ENCODE measurements at regions not wholly inside any gene's neighbourhood (a gene's known extent, or its start where the extent isn't known, plus 50 kb on each side); places are given as distances from the start of the nearest gene placed in this dataset.

DNA sequence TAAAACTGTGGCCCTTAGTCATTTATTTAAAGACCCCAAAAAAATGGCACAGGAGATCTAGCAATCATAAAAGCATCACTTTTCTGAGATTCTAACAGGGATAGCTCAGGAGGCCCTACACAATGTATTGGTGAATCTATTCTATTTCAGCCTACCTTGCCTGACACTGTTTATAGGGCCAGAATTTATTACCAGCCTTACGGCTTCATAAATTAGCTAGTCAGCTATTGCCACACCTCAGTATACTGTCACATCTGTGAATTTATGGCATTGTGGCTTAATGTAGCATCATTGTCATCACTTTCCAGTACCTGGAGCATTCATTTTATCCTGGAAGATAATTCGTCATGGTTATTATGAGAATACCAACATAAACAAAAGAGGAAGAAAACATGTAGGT, 121.2 kb upstream of the ERG start:
- no peaks in the 10 kb centered on the region for H3K9me3 ChIP-seq (ENCODE audit: control insufficient read depth, low read depth, low read length)
- H3K27me3 ChIP-seq (ENCODE audit: control insufficient read depth, insufficient read depth, low read length): no peaks in the 10 kb centered on the region
- H3K27ac ChIP-seq (ENCODE audit: low read length): no peak overlapping the region
- no peaks in the 10 kb centered on the region for H3K4me1 ChIP-seq (ENCODE audit: control insufficient read depth, low read depth, low read length)
- no peak overlapping the region for H3K9ac ChIP-seq (ENCODE audit: low read length)
- no peaks in the 10 kb centered on the region for H3K36me3 ChIP-seq (ENCODE audit: control insufficient read depth, low read depth, low read length)
- H3K4me3 ChIP-seq (ENCODE audit: low read length): no peak overlapping the region

DNA sequence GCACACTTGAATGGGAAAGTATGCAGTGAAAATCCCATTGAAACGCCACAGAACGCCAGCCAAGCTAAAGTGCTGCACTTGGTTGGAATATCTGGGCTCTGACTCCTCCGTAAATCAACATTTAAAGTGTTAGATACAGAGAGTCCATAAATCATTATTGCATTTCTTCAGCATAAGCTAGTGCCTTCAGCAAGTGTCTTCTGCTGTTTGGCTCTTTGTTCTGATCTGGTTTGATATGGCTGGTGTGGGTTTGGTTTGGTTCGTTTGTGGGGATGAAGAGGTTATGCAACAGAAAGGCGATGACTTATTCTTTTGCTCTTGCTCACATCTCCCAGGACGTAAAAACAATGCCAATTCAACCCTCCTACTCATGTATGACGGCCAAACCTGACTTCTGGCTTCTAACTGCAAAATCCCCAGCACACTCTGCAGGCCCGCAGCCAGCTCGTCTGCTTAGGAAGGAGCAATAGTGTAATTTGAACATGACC, 121.8 kb upstream of the ERG start:
- Histone ChIP-seq H3K4me1 (ENCODE audit: control insufficient read depth, low read depth, low read length) (no peaks in the 10 kb centered on the region), H3K27me3 (ENCODE audit: control insufficient read depth, insufficient read depth, low read length) (no peaks in the 10 kb centered on the region), H3K36me3 (ENCODE audit: control insufficient read depth, low read depth, low read length) (no peaks in the 10 kb centered on the region), H3K4me3 (ENCODE audit: low read length) (no peak overlapping the region), H3K9ac (ENCODE audit: low read length) (no peak overlapping the region), H3K27ac (ENCODE audit: low read length) (no peak overlapping the region), H3K9me3 (ENCODE audit: control insufficient read depth, low read depth, low read length) (no peaks in the 10 kb centered on the region)

DNA sequence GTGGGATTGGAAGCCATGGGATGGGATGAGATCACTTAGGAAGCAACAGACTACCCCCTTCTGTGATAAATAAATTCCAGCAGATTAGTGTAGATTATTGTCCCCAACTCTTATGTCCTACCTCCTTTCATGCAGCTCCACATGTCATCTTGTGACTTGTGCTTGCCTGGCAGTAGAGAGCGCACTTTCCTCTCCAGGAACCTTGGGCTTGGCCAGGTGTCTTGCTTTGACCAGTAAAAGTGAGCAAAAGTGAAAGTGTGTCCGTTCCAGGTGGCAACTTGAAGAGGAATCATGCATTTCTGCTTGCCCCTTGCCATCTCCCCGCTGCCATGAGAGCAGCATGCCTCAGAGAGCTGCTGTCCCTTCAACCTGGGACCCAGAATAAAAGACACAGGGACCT, 122.9 kb upstream of the ERG start:
- Histone ChIP-seq H3K27ac (ENCODE audit: low read length) (no peak overlapping the region), H3K9ac (ENCODE audit: low read length) (no peak overlapping the region), H3K27me3 (ENCODE audit: control insufficient read depth, insufficient read depth, low read length) (no peaks in the 10 kb centered on the region), H3K36me3 (ENCODE audit: control insufficient read depth, low read depth, low read length) (no peaks in the 10 kb centered on the region), H3K4me3 (ENCODE audit: low read length) (no peak overlapping the region), H3K9me3 (ENCODE audit: control insufficient read depth, low read depth, low read length) (no peaks in the 10 kb centered on the region), H3K4me1 (ENCODE audit: control insufficient read depth, low read depth, low read length) (no peaks in the 10 kb centered on the region)

DNA sequence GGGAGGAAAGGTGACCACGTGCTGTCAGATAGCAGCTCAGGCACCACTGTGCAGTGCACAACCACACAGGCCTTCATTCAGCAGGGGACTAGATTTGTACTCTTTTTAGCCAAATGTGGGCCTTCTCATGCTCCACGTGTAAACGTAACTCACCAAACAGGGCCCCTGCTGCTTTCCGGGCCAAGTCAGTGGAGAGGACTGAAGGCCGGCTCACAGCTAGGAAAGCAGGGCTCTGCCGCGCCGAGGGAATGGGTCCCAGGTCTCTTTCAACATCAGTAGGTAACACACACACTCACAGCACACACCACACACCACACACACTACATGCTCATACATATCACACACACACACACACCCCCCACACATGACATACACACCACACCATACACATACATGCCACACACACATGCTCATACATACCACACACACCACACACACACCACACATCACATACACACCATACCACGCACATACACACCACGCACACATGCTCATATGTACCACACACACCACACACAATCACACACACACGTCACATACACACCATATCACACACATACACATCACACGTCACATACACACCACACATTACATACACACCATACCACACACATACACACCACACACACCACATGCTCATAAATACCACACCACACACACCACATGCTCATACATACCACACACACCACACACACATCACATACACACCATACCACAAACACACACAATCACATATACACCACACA, 124.0 kb upstream of the ERG start:
- Histone ChIP-seq H3K4me3 (ENCODE audit: low read length) (no peak overlapping the region), H3K9me3 (ENCODE audit: control insufficient read depth, low read depth, low read length) (no peaks in the 10 kb centered on the region), H3K9ac (ENCODE audit: low read length) (no peak overlapping the region), H3K27me3 (ENCODE audit: control insufficient read depth, insufficient read depth, low read length) (no peaks in the 10 kb centered on the region), H3K4me1 (ENCODE audit: control insufficient read depth, low read depth, low read length) (no peaks in the 10 kb centered on the region), H3K27ac (ENCODE audit: low read length) (no peak overlapping the region), H3K36me3 (ENCODE audit: control insufficient read depth, low read depth, low read length) (no peaks in the 10 kb centered on the region)

DNA sequence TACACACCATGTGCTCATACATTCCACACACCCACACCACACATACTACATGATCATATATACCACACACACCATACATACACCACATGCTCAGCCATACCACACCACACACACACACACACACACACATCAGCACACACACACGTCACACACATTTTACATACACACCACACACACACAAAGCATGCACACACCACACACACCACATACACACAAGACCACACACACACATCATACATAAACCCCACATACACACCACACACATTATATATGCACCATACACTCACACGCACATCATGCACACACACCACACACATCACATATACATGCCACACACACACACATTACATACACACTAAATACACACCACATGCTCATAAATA, 124.5 kb upstream of the ERG start:
- Histone ChIP-seq H3K9ac (ENCODE audit: low read length) (no peak overlapping the region), H3K27ac (ENCODE audit: low read length) (no peak overlapping the region), H3K4me3 (ENCODE audit: low read length) (no peak overlapping the region), H3K9me3 (ENCODE audit: control insufficient read depth, low read depth, low read length) (no peaks in the 10 kb centered on the region), H3K27me3 (ENCODE audit: control insufficient read depth, insufficient read depth, low read length) (no peaks in the 10 kb centered on the region), H3K4me1 (ENCODE audit: control insufficient read depth, low read depth, low read length) (no peaks in the 10 kb centered on the region), H3K36me3 (ENCODE audit: control insufficient read depth, low read depth, low read length) (no peaks in the 10 kb centered on the region)

DNA sequence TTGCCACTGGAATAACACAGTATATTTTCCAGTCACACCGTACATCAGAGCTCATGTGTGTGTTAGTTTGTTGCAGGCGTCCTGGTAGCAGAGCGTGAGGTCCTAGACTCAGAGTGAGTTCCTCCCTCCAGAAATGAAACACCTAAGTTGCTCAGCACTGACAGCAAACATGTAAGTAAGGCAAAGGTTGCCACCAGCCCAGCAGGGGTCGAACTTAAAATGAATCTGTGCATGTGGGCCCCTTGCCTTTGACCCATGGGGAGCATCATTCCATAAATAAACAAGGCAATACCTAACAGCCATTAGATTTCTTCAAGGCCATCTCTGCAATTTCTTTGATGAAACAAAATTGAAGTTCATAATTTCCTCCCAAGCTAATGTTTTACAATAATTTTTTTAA, 125.3 kb upstream of the ERG start:
- Histone ChIP-seq H3K27ac (ENCODE audit: low read length) (no peak overlapping the region), H3K4me3 (ENCODE audit: low read length) (no peak overlapping the region), H3K4me1 (ENCODE audit: control insufficient read depth, low read depth, low read length) (no peaks in the 10 kb centered on the region), H3K9me3 (ENCODE audit: control insufficient read depth, low read depth, low read length) (no peaks in the 10 kb centered on the region), H3K9ac (ENCODE audit: low read length) (no peak overlapping the region), H3K27me3 (ENCODE audit: control insufficient read depth, insufficient read depth, low read length) (no peaks in the 10 kb centered on the region), H3K36me3 (ENCODE audit: control insufficient read depth, low read depth, low read length) (no peaks in the 10 kb centered on the region)

DNA sequence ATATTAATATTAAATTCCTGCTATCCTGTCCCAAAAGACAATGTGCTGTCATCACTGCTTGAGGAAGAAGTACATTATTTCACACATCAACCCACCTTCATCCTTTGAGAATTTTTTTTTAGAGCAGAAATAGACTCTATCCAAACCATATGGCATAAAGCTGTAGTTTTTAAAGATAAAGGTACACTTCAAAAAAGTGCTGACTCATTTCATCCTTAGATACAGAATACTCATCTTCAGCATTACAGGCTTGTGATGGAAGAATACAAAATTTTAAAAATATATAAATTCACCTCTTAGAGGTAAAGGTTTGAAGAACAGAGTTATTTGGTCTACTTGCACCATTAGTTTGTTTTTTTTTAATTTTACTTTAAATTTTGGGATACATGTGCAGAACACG, 126.7 kb upstream of the ERG start:
- no peak overlapping the region for H3K4me3 ChIP-seq (ENCODE audit: low read length)
- no peaks in the 10 kb centered on the region for H3K36me3 ChIP-seq (ENCODE audit: control insufficient read depth, low read depth, low read length)
- H3K27me3 ChIP-seq (ENCODE audit: control insufficient read depth, insufficient read depth, low read length): no peaks in the 10 kb centered on the region
- no peak overlapping the region for H3K27ac ChIP-seq (ENCODE audit: low read length)
- no peaks in the 10 kb centered on the region for H3K4me1 ChIP-seq (ENCODE audit: control insufficient read depth, low read depth, low read length)
- peaks cover 3% of the 10 kb centered on the region for H3K9me3 ChIP-seq (ENCODE audit: control insufficient read depth, low read depth, low read length)
- H3K9ac ChIP-seq (ENCODE audit: low read length): no peak overlapping the region

DNA sequence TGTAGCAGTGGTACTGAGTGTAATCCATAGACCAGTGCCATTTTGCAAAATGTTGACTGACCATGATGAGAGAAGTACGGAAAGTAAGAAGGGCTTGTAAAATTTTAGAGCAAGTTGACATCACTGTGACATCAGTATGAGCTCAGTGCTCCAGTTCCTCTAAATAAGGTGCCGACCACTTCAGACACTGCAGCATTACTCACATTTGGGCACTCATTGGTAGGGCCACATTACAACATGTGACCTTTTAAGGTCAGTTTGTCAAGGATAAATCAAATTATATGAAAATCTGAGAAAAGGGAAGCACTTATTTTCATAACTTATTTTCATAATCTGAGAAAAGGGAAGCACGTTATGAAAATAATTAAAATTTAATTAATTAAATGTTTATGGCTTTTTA, 128.0 kb upstream of the ERG start:
- Histone ChIP-seq H3K27ac (ENCODE audit: low read length) (no peak overlapping the region), H3K9ac (ENCODE audit: low read length) (no peak overlapping the region), H3K4me1 (ENCODE audit: control insufficient read depth, low read depth, low read length) (no peaks in the 10 kb centered on the region), H3K4me3 (ENCODE audit: low read length) (no peak overlapping the region), H3K27me3 (ENCODE audit: control insufficient read depth, insufficient read depth, low read length) (no peaks in the 10 kb centered on the region), H3K9me3 (ENCODE audit: control insufficient read depth, low read depth, low read length) (peaks cover 3% of the 10 kb centered on the region), H3K36me3 (ENCODE audit: control insufficient read depth, low read depth, low read length) (no peaks in the 10 kb centered on the region)

DNA sequence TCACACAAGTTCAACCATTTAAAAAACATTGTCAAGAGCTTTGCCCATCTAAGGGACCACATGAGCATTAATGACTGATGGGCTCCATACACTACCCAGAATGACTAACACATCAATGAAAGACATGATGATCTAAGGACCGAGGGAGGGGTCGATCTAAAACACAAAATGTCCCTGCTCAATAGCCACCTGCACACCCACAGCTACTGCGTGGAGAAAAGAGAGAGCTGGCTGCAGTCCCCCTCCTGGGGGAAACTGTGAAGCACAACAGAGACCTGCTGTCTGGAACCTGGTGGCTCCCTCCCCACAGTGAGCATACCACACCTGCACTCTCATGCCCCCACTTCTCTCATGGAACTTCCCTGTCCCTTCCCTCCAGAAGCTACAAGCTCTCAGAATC, 130.1 kb upstream of the ERG start:
- Histone ChIP-seq H3K4me1 (ENCODE audit: control insufficient read depth, low read depth, low read length) (no peaks in the 10 kb centered on the region), H3K4me3 (ENCODE audit: low read length) (no peak overlapping the region), H3K9ac (ENCODE audit: low read length) (no peak overlapping the region), H3K27me3 (ENCODE audit: control insufficient read depth, insufficient read depth, low read length) (no peaks in the 10 kb centered on the region), H3K27ac (ENCODE audit: low read length) (no peak overlapping the region), H3K9me3 (ENCODE audit: control insufficient read depth, low read depth, low read length) (peaks cover 3% of the 10 kb centered on the region), H3K36me3 (ENCODE audit: control insufficient read depth, low read depth, low read length) (no peaks in the 10 kb centered on the region)

DNA sequence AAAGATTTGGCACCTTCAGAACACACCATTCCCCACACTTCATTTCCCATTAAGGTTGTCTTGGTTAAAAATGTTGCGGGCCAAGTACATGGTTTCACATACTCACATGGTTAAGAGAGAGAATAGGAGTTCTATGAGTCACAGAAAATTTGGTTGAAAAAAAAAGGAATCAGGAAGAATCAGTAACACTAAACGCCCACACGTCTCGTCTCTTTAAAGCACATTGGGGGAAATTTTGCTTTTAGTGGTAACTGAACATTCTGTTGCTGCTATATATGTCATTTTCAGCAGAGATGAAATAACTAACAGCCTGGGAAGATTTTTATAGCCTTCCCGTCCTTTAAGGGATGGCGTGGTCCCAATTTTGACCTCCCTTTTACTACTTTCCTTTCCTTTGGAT, 132.9 kb upstream of the ERG start:
- Histone ChIP-seq H3K4me3 (ENCODE audit: low read length) (no peak overlapping the region), H3K36me3 (ENCODE audit: control insufficient read depth, low read depth, low read length) (no peaks in the 10 kb centered on the region), H3K9ac (ENCODE audit: low read length) (no peak overlapping the region), H3K4me1 (ENCODE audit: control insufficient read depth, low read depth, low read length) (no peaks in the 10 kb centered on the region), H3K27me3 (ENCODE audit: control insufficient read depth, insufficient read depth, low read length) (no peaks in the 10 kb centered on the region), H3K27ac (ENCODE audit: low read length) (no peak overlapping the region), H3K9me3 (ENCODE audit: control insufficient read depth, low read depth, low read length) (peaks cover 3% of the 10 kb centered on the region)

DNA sequence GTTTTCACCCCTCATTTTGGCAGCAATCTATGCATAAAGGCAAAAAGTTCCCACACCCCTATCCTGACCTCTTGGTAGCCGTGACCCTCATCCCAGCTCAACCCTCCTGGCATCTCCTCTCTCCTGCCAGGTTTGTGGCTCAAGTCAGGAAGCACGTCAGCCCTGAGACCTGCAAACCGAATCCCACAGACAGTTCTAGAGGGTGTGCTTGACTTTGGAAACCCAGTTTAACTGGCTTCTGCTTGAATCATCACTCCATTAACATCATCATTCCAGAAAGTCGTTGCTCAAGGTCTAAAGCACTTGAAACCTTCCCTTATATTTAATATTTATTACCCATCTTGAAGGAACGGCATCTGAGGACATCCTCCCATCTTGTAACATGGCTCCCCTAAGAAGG, 133.4 kb upstream of the ERG start:
- no peak overlapping the region for H3K4me3 ChIP-seq (ENCODE audit: low read length)
- no peak overlapping the region for H3K9ac ChIP-seq (ENCODE audit: low read length)
- H3K9me3 ChIP-seq (ENCODE audit: control insufficient read depth, low read depth, low read length): peaks cover 3% of the 10 kb centered on the region
- no peaks in the 10 kb centered on the region for H3K36me3 ChIP-seq (ENCODE audit: control insufficient read depth, low read depth, low read length)
- H3K4me1 ChIP-seq (ENCODE audit: control insufficient read depth, low read depth, low read length): no peaks in the 10 kb centered on the region
- H3K27me3 ChIP-seq (ENCODE audit: control insufficient read depth, insufficient read depth, low read length): no peaks in the 10 kb centered on the region
- no peak overlapping the region for H3K27ac ChIP-seq (ENCODE audit: low read length)

DNA sequence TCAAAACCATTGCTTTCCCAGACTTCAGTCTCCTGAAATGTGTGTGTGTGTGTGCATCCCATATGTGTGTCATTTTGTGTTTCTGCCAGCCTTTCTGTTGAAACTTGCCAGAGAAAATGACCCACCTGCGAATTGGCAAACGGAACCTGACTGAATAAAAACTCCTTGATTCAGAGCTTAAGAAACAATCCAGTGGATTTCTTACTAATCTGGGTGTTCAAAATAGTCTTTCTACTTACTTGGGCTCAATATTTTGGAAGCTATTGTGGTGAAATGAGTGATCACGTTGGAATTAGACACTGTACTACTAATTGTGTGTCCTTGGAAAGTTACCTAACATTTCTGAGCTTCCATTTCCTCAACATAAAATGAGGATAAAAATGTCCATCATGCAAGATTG, 138.9 kb upstream of the ERG start:
- Histone ChIP-seq H3K9me3 (ENCODE audit: control insufficient read depth, low read depth, low read length) (no peaks in the 10 kb centered on the region), H3K4me1 (ENCODE audit: control insufficient read depth, low read depth, low read length) (no peaks in the 10 kb centered on the region), H3K4me3 (ENCODE audit: low read length) (no peak overlapping the region), H3K36me3 (ENCODE audit: control insufficient read depth, low read depth, low read length) (no peaks in the 10 kb centered on the region), H3K27me3 (ENCODE audit: control insufficient read depth, insufficient read depth, low read length) (peaks cover 2% of the 10 kb centered on the region), H3K27ac (ENCODE audit: low read length) (no peak overlapping the region), H3K9ac (ENCODE audit: low read length) (no peak overlapping the region)

All from iPS-18a (cell line).